ENCODE measurements at regions not wholly inside any gene's neighbourhood (a gene's known extent, or its start where the extent isn't known, plus 50 kb on each side); places are given as distances from the start of the nearest gene placed in this dataset.

- TF ChIP-seq ZBTB33 (IDR thresholded peaks at IDR 0.05; ENCODE audit: extremely low read depth, insufficient replicate concordance, low read length) (no peak), ZNF274 (IDR thresholded peaks at IDR 0.05; ENCODE audit: low read depth, low read length) (no peak)
Measured at GRCh38 chr16:8188841-8189240, 401.5 kb downstream of the TMEM114 start (continued).

DNA sequence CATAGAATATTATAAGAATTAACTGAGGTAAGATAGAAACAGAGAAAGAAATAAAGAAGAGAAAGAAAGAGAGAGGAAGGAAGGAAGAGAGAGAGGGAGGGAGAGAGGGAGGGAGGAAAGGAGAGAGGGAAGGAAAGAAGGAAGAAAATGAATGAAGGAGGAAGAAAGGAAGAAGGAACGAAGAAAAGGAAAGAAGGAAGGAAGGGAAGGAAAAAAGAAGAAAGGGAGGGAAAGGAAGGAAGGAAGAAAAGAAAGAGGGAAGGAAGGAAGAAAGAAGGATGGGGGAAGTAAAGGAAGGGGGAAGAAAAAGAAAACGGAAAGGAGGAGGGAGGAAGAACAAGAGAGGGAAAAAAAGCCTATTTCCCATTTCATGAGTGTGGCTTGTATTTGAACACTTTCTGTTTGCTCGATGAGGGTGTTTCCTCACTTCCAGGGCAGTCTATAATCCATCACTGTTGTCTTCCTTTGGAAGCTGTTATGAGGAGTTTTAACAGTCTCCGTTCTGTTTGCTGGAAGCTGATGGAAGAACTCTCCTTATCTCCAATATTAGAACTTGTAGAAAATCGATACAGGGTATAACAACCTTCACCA is 402.4 kb downstream of the TMEM114 start:
- RAD21 ChIA-PET (ENCODE audit: low non-redundant PET in 1 of 2, low total read pairs in 2 of 2, uncharacterized antibody in 2 of 2, unreplicated experiment in 2 of 2), result no interaction called here
- H3K4me3 ChIP-seq (replicated peaks in 1 of 2; ENCODE audit: low read depth in 1 of 2, low read length in 2 of 2), result no peak overlapping the region

More for the DNA sequence above, 402.4 kb downstream of the TMEM114 start:
- CTCF ChIA-PET, result no interaction called here
- H3K4me1 ChIP-seq (ENCODE audit: control insufficient read depth in 1 of 2, insufficient read depth in 2 of 2, low read length in 2 of 2), result no peaks in the 10 kb centered on the region
- no peak overlapping the region for H3K4me2 ChIP-seq (ENCODE audit: low read length)
- H3K9ac ChIP-seq (ENCODE audit: low read length), result no peak overlapping the region
- no peak overlapping the region for H3K27ac ChIP-seq (ENCODE audit: low read depth, low read length)
- H3K9me2 ChIP-seq (ENCODE audit: insufficient read depth), result no peaks in the 10 kb centered on the region
- no TSS peak for BruUV-seq (replicated peaks)
- TF ChIP-seq ZBTB33 (IDR thresholded peaks at IDR 0.05; ENCODE audit: extremely low read depth, insufficient replicate concordance, low read length) (no peak), TCF7L2 (IDR thresholded peaks at IDR 0.05; ENCODE audit: borderline replicate concordance, extremely low read depth, insufficient read depth, insufficient read length) (no peak), SIN3A (IDR thresholded peaks at IDR 0.05; ENCODE audit: low read depth) (no peak), CBX3 (IDR thresholded peaks at IDR 0.05; ENCODE audit: low read depth) (no peak), ZFX (IDR thresholded peaks at IDR 0.05) (no peak), EZH2 (IDR thresholded peaks at IDR 0.05) (no peak), SP1 (IDR thresholded peaks at IDR 0.05; ENCODE audit: low read depth) (no peak), ELF1 (IDR thresholded peaks at IDR 0.05; ENCODE audit: borderline replicate concordance, low read depth) (no peak), JUND (IDR thresholded peaks at IDR 0.05) (no peak), POLR2AphosphoS5 (IDR thresholded peaks at IDR 0.05; ENCODE audit: low read depth, low read length) (no peak), ZNF274 (IDR thresholded peaks at IDR 0.05; ENCODE audit: low read depth, low read length) (no peak), EZH2phosphoT487 (IDR thresholded peaks at IDR 0.05; ENCODE audit: borderline replicate concordance) (no peak), EGR1 (IDR thresholded peaks at IDR 0.05; ENCODE audit: low read depth) (no peak), SRF (IDR thresholded peaks at IDR 0.05; ENCODE audit: low read depth) (no peak), RAD21 (IDR thresholded peaks at IDR 0.05; ENCODE audit: low read depth) (no peak), YY1 (IDR thresholded peaks at IDR 0.05; ENCODE audit: extremely low read depth, insufficient replicate concordance, low read depth, low read length) (no peak), POLR2A (IDR thresholded peaks at IDR 0.05; ENCODE audit: borderline replicate concordance, extremely low read depth, insufficient read depth, insufficient read length) (no peak)
- TF ChIP-seq, protein P1, sequence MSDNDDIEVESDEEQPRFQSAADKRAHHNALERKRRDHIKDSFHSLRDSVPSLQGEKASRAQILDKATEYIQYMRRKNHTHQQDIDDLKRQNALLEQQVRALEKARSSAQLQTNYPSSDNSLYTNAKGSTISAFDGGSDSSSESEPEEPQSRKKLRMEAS (IDR thresholded peaks at IDR 0.05), result no peak
- TF ChIP-seq, protein P2, sequence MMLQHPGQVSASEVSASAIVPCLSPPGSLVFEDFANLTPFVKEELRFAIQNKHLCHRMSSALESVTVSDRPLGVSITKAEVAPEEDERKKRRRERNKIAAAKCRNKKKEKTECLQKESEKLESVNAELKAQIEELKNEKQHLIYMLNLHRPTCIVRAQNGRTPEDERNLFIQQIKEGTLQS (IDR thresholded peaks at IDR 0.05), result no peak
- TF ChIP-seq, protein P3, sequence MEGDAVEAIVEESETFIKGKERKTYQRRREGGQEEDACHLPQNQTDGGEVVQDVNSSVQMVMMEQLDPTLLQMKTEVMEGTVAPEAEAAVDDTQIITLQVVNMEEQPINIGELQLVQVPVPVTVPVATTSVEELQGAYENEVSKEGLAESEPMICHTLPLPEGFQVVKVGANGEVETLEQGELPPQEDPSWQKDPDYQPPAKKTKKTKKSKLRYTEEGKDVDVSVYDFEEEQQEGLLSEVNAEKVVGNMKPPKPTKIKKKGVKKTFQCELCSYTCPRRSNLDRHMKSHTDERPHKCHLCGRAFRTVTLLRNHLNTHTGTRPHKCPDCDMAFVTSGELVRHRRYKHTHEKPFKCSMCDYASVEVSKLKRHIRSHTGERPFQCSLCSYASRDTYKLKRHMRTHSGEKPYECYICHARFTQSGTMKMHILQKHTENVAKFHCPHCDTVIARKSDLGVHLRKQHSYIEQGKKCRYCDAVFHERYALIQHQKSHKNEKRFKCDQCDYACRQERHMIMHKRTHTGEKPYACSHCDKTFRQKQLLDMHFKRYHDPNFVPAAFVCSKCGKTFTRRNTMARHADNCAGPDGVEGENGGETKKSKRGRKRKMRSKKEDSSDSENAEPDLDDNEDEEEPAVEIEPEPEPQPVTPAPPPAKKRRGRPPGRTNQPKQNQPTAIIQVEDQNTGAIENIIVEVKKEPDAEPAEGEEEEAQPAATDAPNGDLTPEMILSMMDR (IDR thresholded peaks at IDR 0.05 in 2 of 3, conservative IDR thresholded peaks at IDR 0.05 in 1 of 3; ENCODE audit: borderline replicate concordance in 1 of 3, insufficient read depth in 1 of 3, low read depth in 2 of 3, low read length in 2 of 3), result no peak
- H3K9me3 ChIP-seq (ENCODE audit: control insufficient read depth in 1 of 2, insufficient read depth in 1 of 2, low read depth in 1 of 2, low read length in 2 of 2), result no peaks in the 10 kb centered on the region; a peak in 2 of 4 replicates
- H3K27me3 ChIP-seq (ENCODE audit: insufficient read depth, low read length), result no peaks in the 10 kb centered on the region
- POLR2A ChIA-PET, result no interaction called here
- no peak for DNase-seq (ENCODE audit: low read depth, low spot score)
- no peak for ATAC-seq
- no peaks in the 10 kb centered on the region for H3K36me3 ChIP-seq (ENCODE audit: control insufficient read depth in 1 of 2, insufficient read depth in 2 of 2, low read length in 2 of 2)
- no peaks in the 10 kb centered on the region for H3K79me2 ChIP-seq (ENCODE audit: insufficient read depth, low read length)
- no peaks in the 10 kb centered on the region for H4K20me1 ChIP-seq (ENCODE audit: insufficient read depth)
- no peak overlapping the region for H2AFZ ChIP-seq (ENCODE audit: low read depth, low read length, poor library complexity, severe bottlenecking)
- intact Hi-C loops (cut with micrococcal nuclease), result no loop called here

Data from HCT116 (cell line).